ENCODE measurements at regions not wholly inside any gene's neighbourhood (a gene's known extent, or its start where the extent isn't known, plus 50 kb on each side); places are given as distances from the start of the nearest gene placed in this dataset.

DNA sequence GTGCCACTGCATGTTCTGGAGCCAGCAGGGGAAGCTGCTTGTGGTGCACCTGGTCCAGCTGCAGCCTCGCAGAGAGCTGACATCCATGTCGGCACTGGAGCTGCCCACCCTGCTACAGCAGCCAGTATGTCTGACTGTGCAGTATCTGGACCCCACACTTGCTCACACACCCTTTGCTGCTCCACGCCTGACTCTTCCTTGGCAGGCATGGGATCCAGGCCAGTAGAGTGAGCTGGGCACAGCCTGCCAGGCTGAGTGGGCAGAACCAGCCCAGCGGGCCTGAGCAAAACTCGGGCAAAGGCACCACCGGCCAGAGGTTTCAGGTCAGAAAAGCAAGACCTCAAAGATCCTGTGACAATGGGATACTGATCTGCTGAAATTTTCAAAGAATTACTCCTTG, 690.1 kb downstream of the STPG2 start:
- DNase-seq, result no peak

DNA sequence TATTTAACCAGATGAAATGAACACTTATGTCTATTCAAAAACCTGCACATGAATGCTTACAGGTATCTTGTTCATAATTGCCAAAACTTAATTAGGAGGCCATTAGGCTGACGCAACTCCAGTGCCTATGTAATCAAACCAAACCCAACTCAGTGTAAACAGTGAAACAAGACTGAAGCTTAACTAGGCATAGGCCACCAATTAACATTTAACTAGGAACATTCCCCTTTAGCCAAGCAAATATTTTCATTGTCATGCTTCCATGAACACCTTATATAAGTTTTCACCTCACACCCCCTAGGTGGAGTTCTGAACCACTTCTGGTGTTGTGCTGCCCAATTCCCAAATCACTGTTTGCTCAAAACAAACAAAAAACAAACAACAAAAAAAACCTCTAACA, 686.0 kb downstream of the STPG2 start:
- DNase-seq, result no peak

DNA sequence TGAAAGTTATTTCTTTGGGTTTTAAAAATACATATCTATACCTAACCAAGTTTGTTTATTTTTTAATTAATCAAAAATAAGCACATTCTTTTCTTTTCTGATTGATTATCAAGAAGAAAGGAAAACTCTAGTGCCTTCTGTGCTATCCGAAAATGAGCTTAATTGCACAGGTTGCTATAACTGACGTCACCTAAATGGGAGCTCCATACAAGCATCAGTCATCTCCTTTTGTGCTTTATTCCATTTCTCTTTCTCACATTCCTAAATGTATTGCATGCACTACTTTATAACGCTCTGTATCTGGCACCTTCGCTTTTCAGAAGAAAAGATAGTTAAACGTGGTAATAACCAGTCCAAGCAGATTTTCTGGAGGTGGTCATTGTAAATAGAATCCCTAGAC, 675.0 kb downstream of the STPG2 start:
- DNase-seq, result no peak

DNA sequence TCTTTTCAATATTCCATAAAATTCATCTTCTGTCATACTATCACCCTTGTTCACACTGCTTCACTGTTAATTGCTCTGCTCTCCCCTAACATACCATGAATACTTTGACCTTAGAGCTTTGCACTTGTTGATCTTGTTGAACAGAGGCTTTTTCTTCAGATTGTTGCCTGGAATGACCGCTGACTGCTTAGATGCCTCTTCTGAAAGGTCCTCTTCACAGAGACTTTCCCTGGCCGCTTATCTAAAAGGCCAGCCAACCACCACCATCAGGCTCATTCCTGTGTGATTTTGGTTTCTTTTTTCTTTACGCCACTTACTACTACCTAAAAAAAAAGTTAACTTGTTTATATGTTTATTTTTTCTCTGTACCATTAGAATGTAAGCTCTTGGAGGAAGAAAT, 667.7 kb downstream of the STPG2 start:
- DNase-seq, result no peak

DNA sequence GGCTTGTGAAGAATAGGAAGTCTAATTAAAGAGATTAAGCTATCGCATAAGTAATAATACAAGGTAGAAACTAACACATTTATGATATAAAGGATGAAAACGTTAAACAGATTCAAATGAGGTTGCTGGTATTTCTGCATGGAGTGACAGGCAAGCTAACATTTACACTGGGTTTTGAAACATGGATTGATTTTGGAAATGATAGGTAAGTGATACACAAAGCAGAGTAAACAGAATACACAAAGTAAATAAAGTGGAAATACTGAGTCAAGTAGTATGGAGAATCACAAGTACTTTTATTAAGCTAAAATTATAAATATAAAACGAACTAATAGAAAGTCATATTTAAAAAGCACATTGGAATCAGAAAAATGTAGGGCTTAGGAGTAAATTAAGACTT, 665.3 kb downstream of the STPG2 start:
- no peak for DNase-seq

DNA sequence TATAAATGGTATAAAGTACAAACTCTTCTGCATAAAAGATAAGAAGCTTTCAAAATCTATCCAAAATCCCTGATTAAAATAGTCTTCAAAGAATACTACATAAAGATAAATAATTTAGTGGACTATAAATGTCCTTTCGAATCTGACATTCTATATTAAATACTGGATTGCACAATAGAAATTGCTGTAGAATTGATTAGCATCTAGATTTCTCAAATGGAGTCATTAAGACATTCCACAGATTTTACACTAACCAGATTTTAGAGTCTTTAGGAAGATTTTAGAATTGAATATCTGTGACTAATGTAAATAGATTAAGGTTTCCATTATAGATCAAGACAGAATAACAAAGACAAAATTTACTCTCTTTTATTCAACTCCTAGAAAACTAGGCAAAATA, 663.9 kb downstream of the STPG2 start:
- DNase-seq, result no peak

DNA sequence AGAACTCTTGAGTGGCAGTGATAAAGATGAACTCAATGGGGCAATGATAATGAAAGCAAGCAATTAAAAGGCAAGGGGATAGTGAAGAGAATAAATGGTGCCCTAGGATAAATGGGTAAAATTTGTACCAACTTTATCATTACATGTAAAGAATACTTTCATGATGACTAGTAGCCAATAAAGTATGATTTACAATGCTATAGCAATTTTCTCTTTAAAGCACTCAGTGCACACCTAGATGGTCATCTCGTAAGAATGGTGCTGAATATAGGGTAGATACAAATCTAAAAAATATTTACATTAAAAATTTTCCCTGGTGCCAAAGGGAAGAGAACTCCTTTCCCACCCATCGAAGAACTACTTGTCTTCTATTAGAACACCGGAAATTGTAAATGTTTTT, 651.4 kb downstream of the STPG2 start:
- DNase-seq, result no peak

DNA sequence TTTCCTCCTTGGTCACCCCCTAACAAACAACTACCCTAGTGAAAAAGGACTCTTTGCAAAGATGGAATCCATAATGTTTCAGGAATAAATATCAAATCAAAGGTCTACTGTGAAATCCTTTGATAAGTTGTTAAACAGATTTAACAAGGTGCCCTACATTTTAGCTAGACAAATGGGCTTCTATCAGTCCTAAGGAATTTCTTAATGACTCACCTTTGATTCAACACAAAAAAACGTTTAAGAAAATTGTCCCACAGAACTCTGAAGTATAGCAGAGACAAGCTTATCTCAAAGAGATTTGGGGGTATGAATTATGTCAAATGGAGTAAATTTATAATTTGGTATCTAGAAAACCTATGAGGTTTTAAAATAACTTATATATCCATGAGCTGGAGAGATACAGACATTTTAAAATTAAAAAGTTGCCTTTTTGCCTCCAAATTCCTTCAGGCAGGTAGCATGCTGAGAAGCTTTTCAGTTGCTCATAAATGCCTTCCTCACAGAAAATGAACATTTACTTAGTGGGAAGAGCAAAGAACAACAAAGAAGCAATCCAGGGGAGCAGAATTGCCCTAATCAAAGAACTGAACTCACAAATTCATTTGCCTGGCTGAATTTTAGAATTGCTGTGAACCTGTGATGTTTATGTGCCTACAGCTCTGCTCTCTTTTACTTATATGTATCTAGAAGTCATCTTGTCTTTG, 649.3 kb downstream of the STPG2 start:
- no peak for DNase-seq

DNA sequence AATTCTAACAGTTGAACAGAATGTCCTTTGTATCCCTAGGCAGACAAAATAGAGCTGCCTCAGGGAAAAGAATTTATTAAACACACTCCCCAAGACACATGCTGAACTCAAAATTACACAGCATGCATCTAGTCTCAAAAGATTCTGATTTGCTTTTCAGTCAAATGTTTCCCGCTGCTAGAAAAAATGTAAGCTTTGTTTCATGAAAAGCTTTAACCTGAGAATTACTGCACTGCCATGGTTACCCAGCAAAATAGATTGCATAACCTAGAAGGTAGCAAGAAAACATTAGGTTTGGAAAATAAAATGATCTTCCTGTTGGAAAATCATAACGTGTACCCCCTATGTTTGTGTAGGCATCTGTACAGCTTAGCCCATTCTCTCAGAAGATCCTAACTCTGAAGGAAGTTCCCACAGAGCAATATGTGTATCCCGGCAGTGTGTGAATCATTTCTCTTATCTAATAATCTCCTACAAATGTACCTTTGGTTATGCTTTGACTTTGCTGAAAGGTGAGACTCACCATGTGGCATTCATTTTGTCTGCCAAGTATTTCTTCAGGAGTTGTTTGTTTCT, 646.9 kb downstream of the STPG2 start:
- no peak for DNase-seq

DNA sequence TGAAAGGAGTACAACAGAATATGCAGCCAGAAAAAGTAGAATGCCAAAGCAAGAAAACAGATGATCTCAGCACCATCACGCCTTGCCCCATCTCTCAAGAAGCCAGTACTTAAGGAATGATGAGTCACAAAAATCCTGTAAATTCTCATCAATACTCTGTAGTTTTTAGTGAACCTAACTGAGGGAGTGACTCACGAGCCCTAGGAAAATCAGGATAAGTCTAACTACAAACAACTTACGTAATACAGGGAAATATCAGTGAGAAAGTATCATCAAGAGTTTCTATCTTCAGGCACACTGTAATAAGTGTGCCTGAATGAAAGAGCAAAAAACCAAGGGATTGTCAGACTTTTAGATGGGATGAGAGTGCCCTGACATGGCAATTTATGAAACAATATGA, 644.4 kb downstream of the STPG2 start:
- DNase-seq, result no peak

DNA sequence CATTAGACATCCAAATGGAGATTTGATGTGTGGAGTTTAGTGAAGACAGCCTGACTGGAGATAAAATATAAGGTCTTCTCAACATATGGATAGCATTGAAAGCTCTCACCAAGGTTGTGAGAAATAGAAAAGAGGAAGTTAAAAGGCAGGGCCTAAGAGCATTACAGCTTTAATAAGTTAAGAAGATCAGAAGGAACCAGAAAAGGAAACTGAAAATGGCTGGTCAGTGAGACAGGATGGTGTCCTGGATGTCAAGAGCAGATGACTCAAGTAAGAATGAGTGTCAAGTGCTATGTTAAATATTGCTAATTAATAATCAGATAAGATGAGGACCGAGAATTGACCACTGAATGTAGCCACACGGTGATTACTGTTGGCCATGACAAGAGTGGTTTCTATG, 642.9 kb downstream of the STPG2 start:
- DNase-seq, result no peak

DNA sequence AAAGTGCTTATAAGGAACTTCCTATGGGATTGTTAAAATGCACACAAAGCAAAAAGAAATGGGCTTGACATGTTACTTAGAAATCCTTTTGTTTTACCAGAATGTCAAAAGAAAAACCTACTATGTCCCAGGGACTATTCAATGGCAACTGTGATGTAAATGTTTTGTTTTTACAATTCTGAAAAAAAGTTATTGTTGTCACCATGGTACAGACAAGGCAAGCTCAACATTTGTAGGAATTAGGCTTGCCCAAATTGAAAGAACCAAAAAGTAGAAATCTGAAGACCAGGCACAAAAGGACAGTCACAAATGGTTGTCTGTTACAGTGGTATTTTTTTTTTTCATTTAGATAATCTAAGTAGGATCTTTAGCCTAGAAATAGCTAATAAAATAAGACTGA, 638.6 kb downstream of the STPG2 start:
- DNase-seq, result no peak

DNA sequence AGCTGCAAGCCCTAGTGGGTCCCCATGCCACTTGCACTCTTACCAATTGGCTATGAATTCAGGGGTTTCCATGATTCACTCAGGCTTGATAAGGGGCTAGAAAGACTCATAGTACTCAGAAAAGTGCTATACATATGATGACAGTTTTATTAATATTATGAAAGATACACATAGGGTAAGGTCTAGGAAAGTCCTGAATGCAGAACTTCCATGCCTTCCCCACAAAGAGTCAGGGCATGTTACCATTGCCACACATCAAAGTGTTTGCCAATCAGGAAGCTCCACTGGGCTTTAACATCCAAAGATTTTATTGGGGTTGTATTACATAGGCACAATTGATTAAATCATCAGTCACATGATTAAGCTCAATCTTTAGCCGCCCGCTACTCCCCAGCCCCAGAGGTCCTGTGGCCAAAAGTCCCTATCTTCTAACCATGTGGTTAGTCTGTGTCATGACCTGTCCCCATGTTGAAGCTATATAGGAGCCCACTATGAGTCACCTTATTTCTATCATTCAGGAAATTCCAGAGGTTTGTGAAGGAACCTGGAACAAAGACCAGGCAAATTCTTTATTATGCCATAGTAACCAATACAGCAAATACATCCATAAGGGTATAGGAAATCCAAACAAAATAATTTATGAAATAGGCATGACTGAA, 635.6 kb downstream of the STPG2 start:
- no peak for DNase-seq

Measured in hematopoietic multipotent progenitor cell treated with erythropoietin and hydrocortisone succinate and interleukin-3 and kit ligand, for 8 days (in vitro differentiated cells).